H1 (cell line): ENCODE measurements at regions not wholly inside any gene's neighbourhood (a gene's known extent, or its start where the extent isn't known, plus 50 kb on each side); places are given as distances from the start of the nearest gene placed in this dataset.

ENCODE experiments used
- CTCF ChIA-PET: fragments of 300-600 bp; sonication (Branson Sonifier 250); formaldehyde crosslinking; loops from one replicate; lab custom pipeline; 2021; ENCODE audit not compliant: partially characterized antibody; lab: Charles Lee
- POLR2A ChIA-PET: fragments of 300-600 bp; sonication (Branson Sonifier 250); formaldehyde crosslinking; loops from one replicate; lab custom pipeline; 2021; ENCODE audit warnings: inconsistent platforms; ENCODE audit not compliant: partially characterized antibody; lab: Charles Lee
- DNase-seq, 2 experiments: peaks; one replicate each; pipeline versions ENCODE4 v3.0.0 to v3.0.0-alpha.2; 2010 to 2022; ENCODE audit warnings: low spot score in 2 of 2, low read depth in 1 of 2, mixed read lengths in 1 of 2
- FAIRE-seq: peaks from 2 replicates; lab custom pipeline; 2011; peaks lifted over from hg19 to GRCh38; lab: Jason Lieb, UNC
- H2AFZ ChIP-seq: 2 replicates; pipeline ENCODE4 v1.8.1; 2012; ENCODE audit warnings: low read length, inconsistent platforms
- H2AK5ac ChIP-seq: 2 replicates; pipeline ENCODE4 v1.6.1; 2013; ENCODE audit warnings: low read depth, low read length
- H2BK120ac ChIP-seq: replicated peaks from 2 replicates; pipeline ENCODE3; 2013; ENCODE audit warnings: low read depth, low read length, inconsistent platforms
- H2BK12ac ChIP-seq: 2 replicates; pipeline ENCODE4 v1.6.1; 2013; ENCODE audit warnings: low read depth, low read length
- H2BK15ac ChIP-seq: 2 replicates; pipeline ENCODE4 v1.6.1; 2013; ENCODE audit warnings: low read length
- H2BK20ac ChIP-seq: 2 replicates; pipeline ENCODE4 v1.6.1; 2013; ENCODE audit warnings: low read length
- H2BK5ac ChIP-seq: 2 replicates; pipeline ENCODE4 v1.6.1; 2013; ENCODE audit warnings: low read depth, low read length
- H3K14ac ChIP-seq: 2 replicates; pipeline ENCODE4 v1.6.1; 2013; ENCODE audit warnings: inconsistent platforms; ENCODE audit not compliant: insufficient read length
- H3K18ac ChIP-seq: 2 replicates; pipeline ENCODE4 v1.6.1; 2013; ENCODE audit warnings: low read length; ENCODE audit errors: extremely low read depth
- H3K23ac ChIP-seq: 2 replicates; pipeline ENCODE4 v1.6.1; 2013; ENCODE audit warnings: inconsistent platforms; ENCODE audit not compliant: insufficient read length
- H3K23me2 ChIP-seq: 2 replicates; pipeline ENCODE4 v1.6.1; 2013; ENCODE audit warnings: low read depth, low read length
- H3K27ac ChIP-seq: 2 replicates; pipeline ENCODE4 v1.6.1; 2011; ENCODE audit warnings: low read depth, low read length, inconsistent platforms
- H3K27me3 ChIP-seq, 4 experiments: replicated peaks in 1 of 4; 1 replicate in 1 of 4; 2 replicates in 3 of 4; pipeline versions ENCODE4 v1.6.1 to v1.8.1; 2011 to 2013; ENCODE audit warnings: low read length in 3 of 4, mild to moderate bottlenecking in 3 of 4, inconsistent platforms in 2 of 4, mixed read lengths in 2 of 4, moderate library complexity in 1 of 4; ENCODE audit not compliant: control insufficient read depth in 3 of 4, insufficient read depth in 3 of 4; ENCODE audit errors: extremely low read depth in 1 of 4
- H3K36me3 ChIP-seq, 4 experiments: 2 replicates each; pipeline versions ENCODE4 v1.6.1 to v1.8.1; 2011 to 2013; ENCODE audit warnings: mild to moderate bottlenecking in 4 of 4, low read length in 3 of 4, moderate library complexity in 2 of 4, control low read depth in 1 of 4, inconsistent platforms in 1 of 4; ENCODE audit not compliant: insufficient read depth in 4 of 4, control insufficient read depth in 2 of 4
- H3K4ac ChIP-seq: replicated peaks from 2 replicates; pipeline ENCODE3; 2013; ENCODE audit warnings: low read length, low read depth, mixed read lengths, inconsistent platforms; ENCODE audit not compliant: insufficient read length
- H3K4me1 ChIP-seq, 4 experiments: replicated peaks in 1 of 4; 1 replicate in 1 of 4; 2 replicates in 3 of 4; pipeline versions ENCODE4 v1.6.1 to v1.8.1; 2011 to 2013; ENCODE audit warnings: low read length in 3 of 4, inconsistent platforms in 2 of 4, mixed read lengths in 1 of 4; ENCODE audit not compliant: insufficient read depth in 4 of 4, control insufficient read depth in 3 of 4
- H3K4me2 ChIP-seq, 2 experiments: 2 replicates each; pipeline versions ENCODE4 v1.6.1 to v1.8.1; 2011 to 2013; ENCODE audit warnings: low read depth in 2 of 2, low read length in 2 of 2, control low read depth in 1 of 2, inconsistent platforms in 1 of 2, mild to moderate bottlenecking in 1 of 2; ENCODE audit not compliant: insufficient read depth in 1 of 2
- H3K4me3 ChIP-seq, 4 experiments: fragments of 200-600, 300-600 bp in 1 of 4; sonication (generic), shearing (Covaris generic), sonication (Bioruptor Twin) in 1 of 4; 2 replicates each; pipeline versions ENCODE4 v1.5.1 to v1.8.1; 2011 to 2016; ENCODE audit warnings: low read length in 4 of 4, low read depth in 3 of 4, control low read depth in 2 of 4, inconsistent platforms in 2 of 4, mild to moderate bottlenecking in 2 of 4, mixed read lengths in 1 of 4, moderate library complexity in 1 of 4; ENCODE audit not compliant: insufficient read depth in 2 of 4; ENCODE audit errors: extremely low read depth in 1 of 4
- H3K56ac ChIP-seq: replicated peaks from 2 replicates; pipeline ENCODE3; 2013; ENCODE audit warnings: low read depth, mild to moderate bottlenecking, mixed read lengths, low read length, inconsistent platforms; ENCODE audit not compliant: insufficient read length
- H3K79me1 ChIP-seq: 2 replicates; pipeline ENCODE4 v1.6.1; 2013; ENCODE audit warnings: low read depth, low read length, control low read depth
- H3K79me2 ChIP-seq, 2 experiments: 2 replicates each; pipeline versions ENCODE4 v1.6.1 to v1.8.1; 2012 to 2013; ENCODE audit warnings: low read length in 2 of 2, mild to moderate bottlenecking in 2 of 2, inconsistent platforms in 1 of 2; ENCODE audit not compliant: insufficient read depth in 2 of 2, control insufficient read depth in 1 of 2
- H3K9ac ChIP-seq, 4 experiments: replicated peaks in 1 of 4; 1 replicate in 1 of 4; 2 replicates in 3 of 4; pipeline versions ENCODE4 v1.6.1 to v1.8.1; 2011 to 2013; ENCODE audit warnings: low read depth in 3 of 4, low read length in 3 of 4, control low read depth in 2 of 4, mild to moderate bottlenecking in 2 of 4, moderate library complexity in 2 of 4, inconsistent platforms in 1 of 4; ENCODE audit errors: extremely low read depth in 1 of 4
- H3K9me3 ChIP-seq, 2 experiments: 2 replicates each; pipeline versions ENCODE4 v1.6.1 to v1.8.1; 2012 to 2013; ENCODE audit warnings: mild to moderate bottlenecking in 2 of 2, moderate library complexity in 2 of 2, control low read depth in 1 of 2, inconsistent platforms in 1 of 2, low read depth in 1 of 2, low read length in 1 of 2, mixed read lengths in 1 of 2; ENCODE audit not compliant: insufficient read depth in 2 of 2
- H4K20me1 ChIP-seq, 2 experiments: replicated peaks in 1 of 2; 2 replicates each; pipeline versions ENCODE3 to v1.8.1; 2011 to 2013; ENCODE audit warnings: inconsistent platforms in 2 of 2, low read length in 2 of 2, mild to moderate bottlenecking in 1 of 2; ENCODE audit not compliant: insufficient read depth in 2 of 2, control insufficient read depth in 1 of 2
- H4K5ac ChIP-seq: 2 replicates; pipeline ENCODE4 v1.6.1; 2013; ENCODE audit warnings: low read length, low read depth, mixed read lengths, inconsistent platforms; ENCODE audit not compliant: insufficient read length
- H4K8ac ChIP-seq: 2 replicates; pipeline ENCODE4 v1.8.0; 2013; ENCODE audit warnings: mild to moderate bottlenecking, moderate library complexity, low read length, inconsistent platforms; ENCODE audit not compliant: insufficient read depth; ENCODE audit errors: extremely low read depth
- H4K91ac ChIP-seq: replicated peaks from 2 replicates; pipeline ENCODE3; 2013; ENCODE audit warnings: low read length, mixed read lengths, inconsistent platforms; ENCODE audit not compliant: insufficient read length
- ASH2L ChIP-seq: fragments of 200-600, 300-600 bp; sonication (generic); IDR thresholded peaks from one replicate; pipeline ENCODE4 v1.7.1; 2017; ENCODE audit warnings: low read length
- CHD1 ChIP-seq: IDR thresholded peaks from 2 replicates; pipeline ENCODE4 v1.6.1; 2012; ENCODE audit warnings: low read depth, low read length, improper control_type of control experiment
- CREB1 ChIP-seq: IDR thresholded peaks from 2 replicates; pipeline ENCODE4 v1.6.1; 2012; ENCODE audit warnings: inconsistent platforms
- EP300 ChIP-seq, 2 experiments: IDR thresholded peaks; 1 replicate in 1 of 2; 2 replicates in 1 of 2; pipeline ENCODE4 v1.6.1; 2011 to 2012; ENCODE audit warnings: low read depth in 2 of 2, low read length in 2 of 2, mild to moderate bottlenecking in 2 of 2, borderline replicate concordance in 1 of 2, inconsistent platforms in 1 of 2, moderate library complexity in 1 of 2
- HDAC2 ChIP-seq, 2 experiments: fragments of 300-600 bp in 1 of 2; sonication (generic) in 1 of 2; IDR thresholded peaks; 2 replicates each; pipeline ENCODE4 v1.6.1; 2011 to 2012; ENCODE audit warnings: low read depth in 2 of 2, low read length in 2 of 2, mild to moderate bottlenecking in 2 of 2, moderate library complexity in 2 of 2, borderline replicate concordance in 1 of 2, inconsistent platforms in 1 of 2
- JUN ChIP-seq: IDR thresholded peaks from 2 replicates; pipeline ENCODE4 v1.6.1; 2011; ENCODE audit warnings: low read depth, mild to moderate bottlenecking, improper control_type of control experiment, low read length
- KDM4A ChIP-seq: IDR thresholded peaks from one replicate; pipeline ENCODE4 v1.7.1; 2012; ENCODE audit warnings: low read depth, mild to moderate bottlenecking, moderate library complexity, low read length, inconsistent platforms; ENCODE audit not compliant: severe bottlenecking
- MAX ChIP-seq: IDR thresholded peaks from 2 replicates; pipeline ENCODE4 v1.6.1; 2012; ENCODE audit warnings: inconsistent platforms
- NRF1 ChIP-seq: IDR thresholded peaks from 2 replicates; pipeline ENCODE4 v1.6.1; 2011; ENCODE audit warnings: mild to moderate bottlenecking, low read depth, low read length, improper control_type of control experiment
- RAD21 ChIP-seq, 2 experiments: IDR thresholded peaks in 1 of 2; conservative IDR thresholded peaks in 1 of 2; 2 replicates each; pipeline ENCODE4 v1.6.1; 2011; ENCODE audit warnings: low read depth in 2 of 2, low read length in 2 of 2, improper control_type of control experiment in 1 of 2, inconsistent platforms in 1 of 2, mild to moderate bottlenecking in 1 of 2, moderate library complexity in 1 of 2
- RBBP5 ChIP-seq: IDR thresholded peaks from 2 replicates; pipeline ENCODE4 v1.7.1; 2012; ENCODE audit warnings: low read depth, mild to moderate bottlenecking, inconsistent platforms, low read length, moderate library complexity, borderline replicate concordance
- RFX5 ChIP-seq: IDR thresholded peaks from 2 replicates; pipeline ENCODE4 v1.6.1; 2011; ENCODE audit warnings: low read depth, low read length, improper control_type of control experiment, borderline replicate concordance
- RNF2 ChIP-seq: fragments of 200-900, 300-1000 bp; sonication (generic); IDR thresholded peaks from 2 replicates; pipeline ENCODE4 v1.7.1; 2016; ENCODE audit warnings: borderline replicate concordance, low read depth, mild to moderate bottlenecking, antibody characterized with exemption, low read length; ENCODE audit not compliant: poor library complexity, severe bottlenecking; ENCODE audit errors: missing control alignments
- SP4 ChIP-seq: IDR thresholded peaks from 2 replicates; pipeline ENCODE4 v1.6.1; 2012; ENCODE audit warnings: low read length, inconsistent platforms
- TEAD4 ChIP-seq: IDR thresholded peaks from 2 replicates; pipeline ENCODE4 v1.6.1; 2012; ENCODE audit warnings: low read depth, low read length, inconsistent platforms, mixed read lengths
- WGBS, 2 experiments: shearing (Covaris generic) in 1 of 2; methylation state at CpG; one replicate each; pipeline versions ENCODE4 v1.1.6 to v1.1.7; 2013 to 2015; ENCODE audit warnings: low lambda C conversion rate in 2 of 2, mixed read lengths in 2 of 2, inconsistent platforms in 1 of 2, low coverage in 1 of 2, missing lambda C conversion rate in 1 of 2; ENCODE audit not compliant: insufficient replicate concordance in 2 of 2, insufficient coverage in 1 of 2, insufficient read length in 1 of 2; ENCODE audit errors: extremely low coverage in 1 of 2, missing lambda C conversion rate in 1 of 2; 5-methylcytosine and 5-hydroxymethylcytosine counted together

- H2BK12ac ChIP-seq, result no peak overlapping the region
- no peak overlapping the region for H3K4ac ChIP-seq
- FAIRE-seq, result no peak
Measured at GRCh38 chr12:90401185-90401584, 553.8 kb downstream of the CCER1 start.

More at GRCh38 chr12:90401185-90401584, 553.8 kb downstream of the CCER1 start:
- no peak for DNase-seq
- no peaks in the 10 kb centered on the region for H3K36me3 ChIP-seq
- H4K5ac ChIP-seq, result no peak overlapping the region
- no peak overlapping the region for H3K23ac ChIP-seq
- ChIA-PET POLR2A (no interaction called here), CTCF (no interaction called here)
- 93% methylated on average over 2 of the region's 2 CpGs; no CpG with 5 or more reads in 1 of the 2 experiments for WGBS, 2 experiments
- H2BK120ac ChIP-seq, result no peak overlapping the region
- no peak overlapping the region for H3K14ac ChIP-seq
- no peak overlapping the region for H4K8ac ChIP-seq
- H3K23me2 ChIP-seq, result no peaks in the 10 kb centered on the region
- no peaks in the 10 kb centered on the region for H3K79me1 ChIP-seq
- H2AFZ ChIP-seq, result no peak overlapping the region
- H2BK20ac ChIP-seq, result no peak overlapping the region
- H3K56ac ChIP-seq, result no peak overlapping the region
- no peaks in the 10 kb centered on the region for H4K20me1 ChIP-seq
- H3K79me2 ChIP-seq, result no peaks in the 10 kb centered on the region
- H2AK5ac ChIP-seq, result no peak overlapping the region
- H3K4me1 ChIP-seq, result no peaks in the 10 kb centered on the region
- H3K9ac ChIP-seq, result no peak overlapping the region
- no peak overlapping the region for H3K4me3 ChIP-seq
- no peak for TF ChIP-seq CHD1
- no peak for TF ChIP-seq RAD21 (IDR thresholded peaks at IDR 0.05 in 1 of 2, conservative IDR thresholded peaks at IDR 0.05 in 1 of 2; ENCODE audit: low read depth in 2 of 2, low read length in 2 of 2)
- TF ChIP-seq RNF2, result no peak
- no peak for TF ChIP-seq MAX
- no peak for TF ChIP-seq JUN
- no peak for TF ChIP-seq EP300 (IDR thresholded peaks at IDR 0.05; ENCODE audit: borderline replicate concordance in 1 of 2, low read depth in 2 of 2, low read length in 2 of 2)
- TF ChIP-seq SP4, result no peak
- TF ChIP-seq CREB1, result no peak
- TF ChIP-seq KDM4A, result no peak
- no peak for TF ChIP-seq NRF1
- no peak for TF ChIP-seq RFX5
- no peak for TF ChIP-seq ASH2L
- TF ChIP-seq HDAC2 (IDR thresholded peaks at IDR 0.05; ENCODE audit: borderline replicate concordance in 1 of 2, low read depth in 2 of 2, low read length in 2 of 2), result no peak
- TF ChIP-seq TEAD4, result no peak
- TF ChIP-seq RBBP5, result no peak
- H4K91ac ChIP-seq, result no peak overlapping the region
- H2BK15ac ChIP-seq, result no peak overlapping the region
- H3K27me3 ChIP-seq, result no peaks in the 10 kb centered on the region
- H3K4me2 ChIP-seq, result no peak overlapping the region
- no peak overlapping the region for H3K27ac ChIP-seq
- no peaks in the 10 kb centered on the region for H3K9me3 ChIP-seq
- no peak overlapping the region for H2BK5ac ChIP-seq
- no peak overlapping the region for H3K18ac ChIP-seq
